GM12878 (cell line): ENCODE measurements at regions not wholly inside any gene's neighbourhood (a gene's known extent, or its start where the extent isn't known, plus 50 kb on each side); places are given as distances from the start of the nearest gene placed in this dataset.

Source experiments
- ATAC-seq: fragments of 200-7000 bp; cut with Tn5 transposase; 3 replicates; pipeline ENCODE4 v1.9.1; 2020; ENCODE audit warnings: mild to moderate bottlenecking, moderate library complexity
- BruUV-seq: library from RNA; stranded (reverse); fragments of 400-500 nt; replicated peaks from 2 replicates; lab custom pipeline; 2021; lab: Mats Ljungman, UMichigan
- CTCF ChIA-PET: fragments of 300-600 bp; sonication (Branson Sonifier 250); formaldehyde crosslinking; extraction: SDS; loops from one replicate; lab custom pipeline; 2021; ENCODE audit warnings: inconsistent platforms; lab: Yijun Ruan, JAX
- POLR2A ChIA-PET: fragments of 350-600 bp; formaldehyde crosslinking; extraction: SDS; loops from one replicate; lab custom pipeline; 2021; ENCODE audit warnings: inconsistent platforms; lab: Charles Lee
- RAD21 ChIA-PET: fragments of 300-600 bp; sonication (Branson Sonifier 250); formaldehyde crosslinking; loops from one replicate; lab custom pipeline; 2023; ENCODE audit warnings: antibody characterized with exemption; ENCODE audit not compliant: unreplicated experiment; lab: Charles Lee
- SMC1A ChIA-PET: fragments of 300-600 bp; sonication (Branson Sonifier 250); formaldehyde crosslinking; loops from one replicate; lab custom pipeline; 2023; ENCODE audit not compliant: unreplicated experiment, uncharacterized antibody; lab: Charles Lee
- DNase-seq: peaks from one replicate; pipeline ENCODE4 v3.0.0-alpha.2; 2011; ENCODE audit warnings: low read depth, low spot score
- FAIRE-seq: peaks from 3 replicates; lab custom pipeline; 2011; peaks lifted over from hg19 to GRCh38; lab: Jason Lieb, UNC
- H2AFZ ChIP-seq: 2 replicates; pipeline ENCODE4 v1.6.0; 2011; ENCODE audit warnings: low read depth, low read length, control low read depth; ENCODE audit not compliant: control insufficient read depth
- H3K27ac ChIP-seq: 2 replicates; pipeline ENCODE4 v1.5.1; 2011; ENCODE audit warnings: control low read depth; ENCODE audit not compliant: control insufficient read depth, insufficient read depth
- H3K27me3 ChIP-seq, 2 experiments: replicated peaks in 1 of 2; 2 replicates each; pipeline versions ENCODE4 v1.6.0 to v1.6.1; 2011; ENCODE audit warnings: low read length in 1 of 2; ENCODE audit not compliant: control insufficient read depth in 2 of 2, insufficient read depth in 2 of 2
- H3K36me3 ChIP-seq, 2 experiments: 2 replicates each; pipeline ENCODE4 v1.5.1; 2011; ENCODE audit warnings: low read length in 1 of 2; ENCODE audit not compliant: control insufficient read depth in 2 of 2, insufficient read depth in 2 of 2
- H3K4me1 ChIP-seq: 2 replicates; pipeline ENCODE4 v1.6.1; 2011; ENCODE audit warnings: mild to moderate bottlenecking, low read length, moderate library complexity, mixed read lengths; ENCODE audit not compliant: control insufficient read depth, insufficient read depth
- H3K4me2 ChIP-seq: 2 replicates; pipeline ENCODE4 v1.6.0; 2011; ENCODE audit warnings: control low read depth; ENCODE audit not compliant: control insufficient read depth, insufficient read depth
- H3K4me3 ChIP-seq: fragments of 200-600 bp; sonication (generic); 2 replicates; pipeline ENCODE4 v1.5.1; 2016
- H3K79me2 ChIP-seq: 2 replicates; pipeline ENCODE4 v1.6.0; 2011; ENCODE audit warnings: low read length; ENCODE audit not compliant: control insufficient read depth, insufficient read depth
- H3K9ac ChIP-seq: 2 replicates; pipeline ENCODE4 v1.8.0; 2011; ENCODE audit warnings: low read length, control low read depth, mixed read lengths; ENCODE audit not compliant: control insufficient read depth, insufficient read depth
- H3K9me3 ChIP-seq: replicated peaks from 3 replicates; pipeline ENCODE4 v1.5.1; 2011; ENCODE audit warnings: mild to moderate bottlenecking, low read length; ENCODE audit not compliant: control insufficient read depth, insufficient read depth
- H4K20me1 ChIP-seq: 2 replicates; pipeline ENCODE4 v1.6.0; 2011; ENCODE audit not compliant: control insufficient read depth, insufficient read depth
- CBFB ChIP-seq: IDR thresholded peaks from 2 replicates; pipeline ENCODE4 v1.6.1; 2016; ENCODE audit warnings: antibody characterized with exemption, low read depth
- CREM ChIP-seq: IDR thresholded peaks from 2 replicates; pipeline ENCODE4 v1.6.1; 2014; ENCODE audit warnings: antibody characterized with exemption, low read depth
- DPF2 ChIP-seq: fragments of 450-650 bp; IDR thresholded peaks from 2 replicates; pipeline ENCODE4 v1.6.1; 2017; ENCODE audit warnings: mild to moderate bottlenecking
- ETV6 ChIP-seq, 2 experiments: fragments of 450-650 bp in 1 of 2; IDR thresholded peaks in 1 of 2; conservative IDR thresholded peaks in 1 of 2; 2 replicates each; pipeline ENCODE4 v1.6.1; 2014; ENCODE audit warnings: antibody characterized with exemption in 1 of 2, borderline replicate concordance in 1 of 2, low read depth in 1 of 2, mild to moderate bottlenecking in 1 of 2, moderate library complexity in 1 of 2
- FOS ChIP-seq: IDR thresholded peaks from 3 replicates; pipeline ENCODE4 v1.6.1; 2011; ENCODE audit warnings: borderline replicate concordance; ENCODE audit not compliant: insufficient read length; ENCODE audit errors: extremely low read depth
- HDGF ChIP-seq: fragments of 450-650 bp; IDR thresholded peaks from 2 replicates; pipeline ENCODE4 v1.6.1; 2016; ENCODE audit warnings: antibody characterized with exemption
- MYB ChIP-seq: fragments of 150-350 bp; IDR thresholded peaks from 2 replicates; pipeline ENCODE4 v1.6.1; 2014; ENCODE audit warnings: mild to moderate bottlenecking, low read depth, low read length, borderline replicate concordance
- NFIC ChIP-seq: IDR thresholded peaks from 2 replicates; pipeline ENCODE4 v1.6.1; 2012; ENCODE audit warnings: low read depth, mild to moderate bottlenecking, inconsistent platforms, low read length, moderate library complexity
- PAX5 ChIP-seq: IDR thresholded peaks from 2 replicates; pipeline ENCODE4 v1.6.1; 2011; ENCODE audit warnings: low read depth, low read length, borderline replicate concordance
- POLR2AphosphoS2 ChIP-seq: IDR thresholded peaks from 2 replicates; pipeline ENCODE4 v1.6.1; 2011; ENCODE audit warnings: low read depth, mild to moderate bottlenecking, low read length, improper control_type of control experiment, moderate library complexity
- SP1 ChIP-seq: IDR thresholded peaks from one replicate; pipeline ENCODE4 v1.6.1; 2011; ENCODE audit warnings: low read depth, low read length
- SREBF2 ChIP-seq: IDR thresholded peaks from 2 replicates; pipeline ENCODE4 v1.6.1; 2012; ENCODE audit warnings: mild to moderate bottlenecking, low read length
- SRF ChIP-seq, 2 experiments: IDR thresholded peaks; 2 replicates each; pipeline ENCODE4 v1.6.1; 2011; ENCODE audit warnings: low read depth in 2 of 2, low read length in 2 of 2, mild to moderate bottlenecking in 1 of 2, moderate library complexity in 1 of 2
- STAT1 ChIP-seq: fragments of 450-650 bp; conservative IDR thresholded peaks from 2 replicates; pipeline ENCODE4 v1.6.1; 2014; ENCODE audit warnings: antibody characterized with exemption, mild to moderate bottlenecking
- TBL1XR1 ChIP-seq: IDR thresholded peaks from 2 replicates; pipeline ENCODE4 v1.6.1; 2012; ENCODE audit warnings: low read depth, low read length, improper control_type of control experiment
- TCF7 ChIP-seq: IDR thresholded peaks from 2 replicates; pipeline ENCODE4 v1.6.1; 2014; ENCODE audit warnings: antibody characterized with exemption, borderline replicate concordance
- YY1 ChIP-seq: IDR thresholded peaks from 2 replicates; pipeline ENCODE4 v1.6.1; 2011; ENCODE audit warnings: low read depth, mild to moderate bottlenecking, low read length
- WGBS: methylation state at CpG from one replicate; pipeline ENCODE4 v1.1.6; 2016; ENCODE audit warnings: low lambda C conversion rate; ENCODE audit not compliant: insufficient replicate concordance, insufficient coverage; ENCODE audit errors: missing lambda C conversion rate; 5-methylcytosine and 5-hydroxymethylcytosine counted together
- in situ Hi-C: fragments of 300-500 bp; cut with MboI; formaldehyde crosslinking; loops from 9 replicates; pipeline ENCODE4 v1.14.3; 2018; ENCODE audit warnings: mixed read lengths
- intact Hi-C: fragments of 100-400 bp; cut with micrococcal nuclease; formaldehyde crosslinking; loops from one replicate; pipeline ENCODE4 v1.14.2; 2022; ENCODE audit not compliant: unreplicated experiment
- TF ChIP-seq, protein P1 (sequence below): IDR thresholded peaks from 2 replicates; pipeline ENCODE4 v1.6.1; 2011; ENCODE audit warnings: low read depth, mild to moderate bottlenecking, low read length, moderate library complexity, borderline replicate concordance; ENCODE audit errors: extremely low read depth
- TF ChIP-seq, protein P2 (sequence below): IDR thresholded peaks from 2 replicates; pipeline ENCODE4 v1.6.1; 2011; ENCODE audit warnings: borderline replicate concordance, low read depth, mild to moderate bottlenecking, moderate library complexity, mixed read lengths, low read length; ENCODE audit not compliant: insufficient read depth; ENCODE audit errors: extremely low read length
- TF ChIP-seq, protein P3 (sequence below): fragments of 450-650 bp; IDR thresholded peaks from 2 replicates; pipeline ENCODE4 v1.6.1; 2017; ENCODE audit warnings: mild to moderate bottlenecking, moderate library complexity

DNA sequence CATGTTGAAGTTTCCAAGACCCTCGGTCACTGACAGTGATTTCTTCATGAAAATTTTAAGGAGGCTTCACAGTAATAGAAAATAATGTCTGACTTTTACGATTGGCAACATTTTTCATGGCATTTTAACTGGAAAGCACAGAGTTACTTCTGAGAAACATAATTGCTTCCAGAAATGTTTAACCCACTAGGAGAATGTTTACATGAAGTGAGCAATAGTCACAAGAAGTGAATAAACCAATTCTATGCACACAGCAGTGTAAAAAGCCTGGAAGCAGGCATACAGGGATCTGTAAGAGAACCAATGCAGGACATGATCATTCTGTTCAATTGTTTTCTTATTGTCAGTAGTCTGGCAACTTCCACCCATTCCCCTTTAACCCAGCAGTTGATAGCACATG is 316.2 kb upstream of the CXADR start (continued):
- TF ChIP-seq POLR2AphosphoS2 (no peak), MYB (no peak), FOS (no peak)

DNA sequence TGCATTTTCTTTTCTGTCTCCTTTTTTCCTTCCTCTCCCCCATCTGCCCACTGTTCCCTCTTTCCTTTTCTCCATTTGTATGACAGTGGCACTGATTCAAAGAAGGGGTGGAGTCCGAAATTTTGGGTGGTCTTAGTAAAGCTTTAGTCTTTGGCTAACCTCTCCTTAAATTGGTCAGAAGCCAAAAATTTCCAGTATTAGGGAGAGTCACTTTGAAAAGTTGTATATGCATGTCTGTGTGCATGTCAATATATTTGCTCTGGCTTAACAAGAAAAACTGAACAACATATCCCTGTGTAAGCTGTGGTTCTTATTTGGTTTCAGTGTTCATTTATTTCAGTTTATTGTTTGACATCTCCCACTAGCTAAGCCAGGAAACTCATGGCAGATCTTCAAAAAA is 314.8 kb upstream of the CXADR start:
- RAD21 ChIA-PET = no interaction called here

More for the DNA sequence above, 314.8 kb upstream of the CXADR start:
- H3K36me3 ChIP-seq = no peaks in the 10 kb centered on the region
- H3K9ac ChIP-seq = no peak overlapping the region
- H3K27ac ChIP-seq = no peak overlapping the region
- no peaks in the 10 kb centered on the region for H3K79me2 ChIP-seq
- no peak for TF ChIP-seq PAX5
- TF ChIP-seq STAT1 = no peak
- TF ChIP-seq ETV6 (conservative IDR thresholded peaks at IDR 0.05 in 1 of 2, IDR thresholded peaks at IDR 0.05 in 1 of 2; ENCODE audit: borderline replicate concordance in 1 of 2, low read depth in 1 of 2) = no peak
- no peak for TF ChIP-seq YY1
- TF ChIP-seq SRF (IDR thresholded peaks at IDR 0.05; ENCODE audit: low read depth in 2 of 2, low read length in 2 of 2) = no peak
- no peak for TF ChIP-seq CREM
- no peak for TF ChIP-seq DPF2
- TF ChIP-seq NFIC = no peak
- TF ChIP-seq TBL1XR1 = no peak
- TF ChIP-seq SP1 = no peak
- TF ChIP-seq CBFB = no peak
- TF ChIP-seq, protein P1, sequence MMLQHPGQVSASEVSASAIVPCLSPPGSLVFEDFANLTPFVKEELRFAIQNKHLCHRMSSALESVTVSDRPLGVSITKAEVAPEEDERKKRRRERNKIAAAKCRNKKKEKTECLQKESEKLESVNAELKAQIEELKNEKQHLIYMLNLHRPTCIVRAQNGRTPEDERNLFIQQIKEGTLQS = no peak
- TF ChIP-seq, protein P2, sequence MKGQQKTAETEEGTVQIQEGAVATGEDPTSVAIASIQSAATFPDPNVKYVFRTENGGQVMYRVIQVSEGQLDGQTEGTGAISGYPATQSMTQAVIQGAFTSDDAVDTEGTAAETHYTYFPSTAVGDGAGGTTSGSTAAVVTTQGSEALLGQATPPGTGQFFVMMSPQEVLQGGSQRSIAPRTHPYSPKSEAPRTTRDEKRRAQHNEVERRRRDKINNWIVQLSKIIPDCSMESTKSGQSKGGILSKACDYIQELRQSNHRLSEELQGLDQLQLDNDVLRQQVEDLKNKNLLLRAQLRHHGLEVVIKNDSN = no peak
- TF ChIP-seq TCF7 = no peak
- TF ChIP-seq FOS = no peak
- TF ChIP-seq, protein P3, sequence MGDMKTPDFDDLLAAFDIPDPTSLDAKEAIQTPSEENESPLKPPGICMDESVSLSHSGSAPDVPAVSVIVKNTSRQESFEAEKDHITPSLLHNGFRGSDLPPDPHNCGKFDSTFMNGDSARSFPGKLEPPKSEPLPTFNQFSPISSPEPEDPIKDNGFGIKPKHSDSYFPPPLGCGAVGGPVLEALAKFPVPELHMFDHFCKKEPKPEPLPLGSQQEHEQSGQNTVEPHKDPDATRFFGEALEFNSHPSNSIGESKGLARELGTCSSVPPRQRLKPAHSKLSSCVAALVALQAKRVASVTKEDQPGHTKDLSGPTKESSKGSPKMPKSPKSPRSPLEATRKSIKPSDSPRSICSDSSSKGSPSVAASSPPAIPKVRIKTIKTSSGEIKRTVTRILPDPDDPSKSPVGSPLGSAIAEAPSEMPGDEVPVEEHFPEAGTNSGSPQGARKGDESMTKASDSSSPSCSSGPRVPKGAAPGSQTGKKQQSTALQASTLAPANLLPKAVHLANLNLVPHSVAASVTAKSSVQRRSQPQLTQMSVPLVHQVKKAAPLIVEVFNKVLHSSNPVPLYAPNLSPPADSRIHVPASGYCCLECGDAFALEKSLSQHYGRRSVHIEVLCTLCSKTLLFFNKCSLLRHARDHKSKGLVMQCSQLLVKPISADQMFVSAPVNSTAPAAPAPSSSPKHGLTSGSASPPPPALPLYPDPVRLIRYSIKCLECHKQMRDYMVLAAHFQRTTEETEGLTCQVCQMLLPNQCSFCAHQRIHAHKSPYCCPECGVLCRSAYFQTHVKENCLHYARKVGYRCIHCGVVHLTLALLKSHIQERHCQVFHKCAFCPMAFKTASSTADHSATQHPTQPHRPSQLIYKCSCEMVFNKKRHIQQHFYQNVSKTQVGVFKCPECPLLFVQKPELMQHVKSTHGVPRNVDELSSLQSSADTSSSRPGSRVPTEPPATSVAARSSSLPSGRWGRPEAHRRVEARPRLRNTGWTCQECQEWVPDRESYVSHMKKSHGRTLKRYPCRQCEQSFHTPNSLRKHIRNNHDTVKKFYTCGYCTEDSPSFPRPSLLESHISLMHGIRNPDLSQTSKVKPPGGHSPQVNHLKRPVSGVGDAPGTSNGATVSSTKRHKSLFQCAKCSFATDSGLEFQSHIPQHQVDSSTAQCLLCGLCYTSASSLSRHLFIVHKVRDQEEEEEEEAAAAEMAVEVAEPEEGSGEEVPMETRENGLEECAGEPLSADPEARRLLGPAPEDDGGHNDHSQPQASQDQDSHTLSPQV = no peak
- TF ChIP-seq HDGF = no peak
- no peak for TF ChIP-seq SREBF2
- no peak overlapping the region for H2AFZ ChIP-seq
- in situ Hi-C loops (no loop called here), intact Hi-C loops (no loop called here)
- ChIA-PET SMC1A (no interaction called here), CTCF (no interaction called here), POLR2A (no interaction called here)
- no peak overlapping the region for H3K4me2 ChIP-seq
- BruUV-seq = no TSS peak
- H4K20me1 ChIP-seq = no peaks in the 10 kb centered on the region
- ATAC-seq (no peak), FAIRE-seq (no peak), DNase-seq (no peak)
- H3K4me1 ChIP-seq = no peaks in the 10 kb centered on the region
- no peaks in the 10 kb centered on the region for H3K9me3 ChIP-seq
- H3K4me3 ChIP-seq = no peak overlapping the region
- H3K27me3 ChIP-seq = no peaks in the 10 kb centered on the region
- 0% methylated on average over 1 of the region's 1 CpG for WGBS
